Osteoblast (primary cell): ENCODE measurements at regions not wholly inside any gene's neighbourhood (a gene's known extent, or its start where the extent isn't known, plus 50 kb on each side); places are given as distances from the start of the nearest gene placed in this dataset.

Experiments
- DNase-seq: peaks from one replicate; pipeline ENCODE4 v3.0.0; 2011; ENCODE audit warnings: low spot score, mixed read lengths; ENCODE audit not compliant: insufficient read length; ENCODE audit errors: missing footprints
- H2AFZ ChIP-seq: 2 replicates; pipeline ENCODE4 v1.6.0; 2011; ENCODE audit warnings: mild to moderate bottlenecking, low read length
- H3K27ac ChIP-seq: 2 replicates; pipeline ENCODE4 v1.5.1; 2011; ENCODE audit warnings: mild to moderate bottlenecking, low read depth, low read length, moderate library complexity
- H3K27me3 ChIP-seq: 2 replicates; pipeline ENCODE4 v1.6.0; 2012; ENCODE audit warnings: mild to moderate bottlenecking, control low read depth, inconsistent platforms, low read length, moderate library complexity; ENCODE audit not compliant: insufficient read depth
- H3K36me3 ChIP-seq: 2 replicates; pipeline ENCODE4 v1.5.1; 2011; ENCODE audit warnings: mild to moderate bottlenecking, low read length, control low read depth, moderate library complexity; ENCODE audit not compliant: insufficient read depth
- H3K4me1 ChIP-seq: 2 replicates; pipeline ENCODE4 v1.5.1; 2011; ENCODE audit warnings: mild to moderate bottlenecking, low read length, control low read depth, moderate library complexity; ENCODE audit not compliant: insufficient read depth
- H3K4me2 ChIP-seq: 2 replicates; pipeline ENCODE4 v1.6.0; 2011; ENCODE audit warnings: mild to moderate bottlenecking, low read length; ENCODE audit not compliant: insufficient read depth
- H3K4me3 ChIP-seq: fragments of 200-600 bp; sonication (generic); 3 replicates; pipeline ENCODE4 v1.5.1; 2012; ENCODE audit warnings: mild to moderate bottlenecking, low read length, inconsistent platforms; ENCODE audit not compliant: insufficient read depth
- H3K79me2 ChIP-seq: 2 replicates; pipeline ENCODE4 v1.6.0; 2012; ENCODE audit warnings: mild to moderate bottlenecking, low read length, control low read depth, inconsistent platforms; ENCODE audit not compliant: insufficient read depth
- H3K9me3 ChIP-seq: 2 replicates; pipeline ENCODE4 v1.5.1; 2011; ENCODE audit warnings: low read depth, low read length, control low read depth
- H4K20me1 ChIP-seq: 2 replicates; pipeline ENCODE4 v1.6.0; 2012; ENCODE audit warnings: mild to moderate bottlenecking, low read length, control low read depth; ENCODE audit not compliant: insufficient read depth
- CTCF ChIP-seq: IDR thresholded peaks from 2 replicates; pipeline ENCODE4 v1.5.1; 2011; ENCODE audit warnings: mild to moderate bottlenecking, low read depth, low read length, moderate library complexity; ENCODE audit errors: extremely low read depth

DNA sequence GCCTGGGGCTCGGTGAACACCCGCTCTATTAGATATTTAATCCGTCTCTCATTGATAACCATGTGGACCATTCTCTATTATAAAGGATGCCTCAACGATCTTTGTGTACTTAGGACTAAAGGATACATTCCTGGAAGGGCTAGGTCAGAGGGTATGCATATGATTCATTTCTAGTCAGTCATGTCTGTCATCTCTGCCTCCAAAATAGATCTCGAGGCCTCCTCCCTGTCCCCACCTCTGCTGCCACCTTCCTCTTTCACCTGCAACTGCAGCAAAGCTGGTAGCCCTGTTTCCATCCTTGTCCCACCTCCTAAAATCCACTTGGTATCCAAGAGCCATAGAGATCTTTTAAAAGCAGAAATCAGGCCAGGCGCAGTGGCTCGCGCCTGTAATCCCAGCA is 121.5 kb downstream of the KATNIP start:
- H3K27me3 ChIP-seq = no peaks in the 10 kb centered on the region
- no peaks in the 10 kb centered on the region for H3K9me3 ChIP-seq
- no peak overlapping the region for H3K4me2 ChIP-seq
- H3K4me1 ChIP-seq = peaks cover 2% of the 10 kb centered on the region
- no peaks in the 10 kb centered on the region for H3K36me3 ChIP-seq
- TF ChIP-seq CTCF = no peak
- no peak overlapping the region for H2AFZ ChIP-seq
- DNase-seq = no peak
- H3K4me3 ChIP-seq = no peak overlapping the region
- H3K79me2 ChIP-seq = no peaks in the 10 kb centered on the region
- H4K20me1 ChIP-seq = no peaks in the 10 kb centered on the region
- H3K27ac ChIP-seq = no peak overlapping the region

GRCh38 chr16:27676839-27677238 is 126.9 kb downstream of the KATNIP start:
- no peak overlapping the region for H3K4me3 ChIP-seq
- H4K20me1 ChIP-seq = no peaks in the 10 kb centered on the region
- H3K4me1 ChIP-seq = peaks cover 11% of the 10 kb centered on the region
- peak overlapping the region; percentile 76 for H3K27ac ChIP-seq
- H3K79me2 ChIP-seq = no peaks in the 10 kb centered on the region
- peaks cover 7% of the 10 kb centered on the region for H3K36me3 ChIP-seq
- DNase-seq = peak; percentile 86
- H3K27me3 ChIP-seq = no peaks in the 10 kb centered on the region
- no peak overlapping the region for H2AFZ ChIP-seq
- peak overlapping the region; percentile 49 for H3K4me2 ChIP-seq
- H3K9me3 ChIP-seq = no peaks in the 10 kb centered on the region
- TF ChIP-seq CTCF = no peak

DNA sequence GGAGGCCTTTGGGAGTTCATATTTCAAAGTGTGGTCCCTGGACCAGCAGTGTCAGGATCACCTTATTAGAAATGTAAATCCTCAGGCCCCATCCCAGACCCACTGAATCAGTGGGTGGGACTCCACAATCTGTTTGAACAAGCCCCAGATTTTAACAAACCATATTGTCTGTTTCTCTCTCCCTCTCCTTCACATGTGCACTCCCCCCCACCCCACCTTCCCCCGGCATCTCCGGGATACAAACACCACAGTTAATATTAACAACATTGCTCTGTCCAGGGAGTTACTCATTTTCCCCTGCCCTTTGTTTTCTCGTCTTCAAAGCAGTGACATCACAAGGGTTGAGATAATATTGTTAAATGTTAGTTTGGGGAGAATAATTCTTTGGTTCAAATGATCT is 127.3 kb downstream of the KATNIP start:
- no peak overlapping the region for H2AFZ ChIP-seq

GRCh38 chr16:27678955-27679354 is 129.0 kb downstream of the KATNIP start:
- TF ChIP-seq CTCF = no peak

More for the DNA sequence above, 127.3 kb downstream of the KATNIP start:
- Histone ChIP-seq H3K79me2 (no peaks in the 10 kb centered on the region), H3K4me2 (peak overlapping the region; percentile 49), H3K27ac (peak overlapping the region; percentile 76), H3K4me3 (no peak overlapping the region), H3K4me1 (peaks cover 11% of the 10 kb centered on the region), H3K27me3 (no peaks in the 10 kb centered on the region), H4K20me1 (no peaks in the 10 kb centered on the region), H3K36me3 (peaks cover 7% of the 10 kb centered on the region), H3K9me3 (no peaks in the 10 kb centered on the region)
- no peak for TF ChIP-seq CTCF
- DNase-seq = peak; percentile 76

More at GRCh38 chr16:27678955-27679354, 129.0 kb downstream of the KATNIP start:
- Histone ChIP-seq H2AFZ (no peak overlapping the region), H4K20me1 (no peaks in the 10 kb centered on the region), H3K36me3 (peaks cover 7% of the 10 kb centered on the region), H3K9me3 (no peaks in the 10 kb centered on the region), H3K27ac (no peak overlapping the region), H3K79me2 (no peaks in the 10 kb centered on the region), H3K4me3 (no peak overlapping the region), H3K4me1 (peaks cover 11% of the 10 kb centered on the region), H3K4me2 (no peak overlapping the region), H3K27me3 (no peaks in the 10 kb centered on the region)
- no peak for DNase-seq
